ENCODE measurements at regions not wholly inside any gene's neighbourhood (a gene's known extent, or its start where the extent isn't known, plus 50 kb on each side); places are given as distances from the start of the nearest gene placed in this dataset.

DNA sequence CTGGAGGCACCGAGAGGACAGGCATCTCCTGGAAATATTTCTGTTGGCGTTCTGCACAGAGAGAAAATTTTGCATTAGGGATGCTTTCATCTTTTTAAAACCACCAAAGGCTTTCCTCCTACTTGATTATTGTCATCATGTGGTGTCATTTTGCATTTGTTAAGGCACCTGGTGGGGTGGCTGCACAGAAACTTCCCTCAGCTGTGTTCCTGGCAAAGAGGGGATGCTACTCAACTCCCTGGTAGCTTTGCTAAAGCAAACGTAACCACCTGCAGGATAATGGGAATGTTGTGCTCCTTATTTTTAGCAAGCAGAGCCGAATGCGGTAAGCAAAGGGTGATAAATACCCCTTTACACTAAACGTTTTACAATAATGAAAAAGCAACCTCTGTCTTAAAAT lies 229.8 kb downstream of the STIM2 start:
- H3K4me1 Mint-ChIP-seq, result peaks cover 62% of the 10 kb centered on the region

More for the DNA sequence above, 229.8 kb downstream of the STIM2 start:
- H3K27me3 Mint-ChIP-seq (ENCODE audit: insufficient read depth, low read depth, poor library complexity), result peaks cover 5% of the 10 kb centered on the region
- no peak for TF ChIP-seq CREB1 (CRISPR knock-in tag; IDR thresholded peaks at IDR 0.05; ENCODE audit: low read depth)
- TF ChIP-seq, protein P1, sequence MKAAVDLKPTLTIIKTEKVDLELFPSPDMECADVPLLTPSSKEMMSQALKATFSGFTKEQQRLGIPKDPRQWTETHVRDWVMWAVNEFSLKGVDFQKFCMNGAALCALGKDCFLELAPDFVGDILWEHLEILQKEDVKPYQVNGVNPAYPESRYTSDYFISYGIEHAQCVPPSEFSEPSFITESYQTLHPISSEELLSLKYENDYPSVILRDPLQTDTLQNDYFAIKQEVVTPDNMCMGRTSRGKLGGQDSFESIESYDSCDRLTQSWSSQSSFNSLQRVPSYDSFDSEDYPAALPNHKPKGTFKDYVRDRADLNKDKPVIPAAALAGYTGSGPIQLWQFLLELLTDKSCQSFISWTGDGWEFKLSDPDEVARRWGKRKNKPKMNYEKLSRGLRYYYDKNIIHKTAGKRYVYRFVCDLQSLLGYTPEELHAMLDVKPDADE (IDR thresholded peaks at IDR 0.05), result no peak
- TF ChIP-seq JUNB (IDR thresholded peaks at IDR 0.05; ENCODE audit: unreplicated experiment), result no peak
- TF ChIP-seq, protein P2, sequence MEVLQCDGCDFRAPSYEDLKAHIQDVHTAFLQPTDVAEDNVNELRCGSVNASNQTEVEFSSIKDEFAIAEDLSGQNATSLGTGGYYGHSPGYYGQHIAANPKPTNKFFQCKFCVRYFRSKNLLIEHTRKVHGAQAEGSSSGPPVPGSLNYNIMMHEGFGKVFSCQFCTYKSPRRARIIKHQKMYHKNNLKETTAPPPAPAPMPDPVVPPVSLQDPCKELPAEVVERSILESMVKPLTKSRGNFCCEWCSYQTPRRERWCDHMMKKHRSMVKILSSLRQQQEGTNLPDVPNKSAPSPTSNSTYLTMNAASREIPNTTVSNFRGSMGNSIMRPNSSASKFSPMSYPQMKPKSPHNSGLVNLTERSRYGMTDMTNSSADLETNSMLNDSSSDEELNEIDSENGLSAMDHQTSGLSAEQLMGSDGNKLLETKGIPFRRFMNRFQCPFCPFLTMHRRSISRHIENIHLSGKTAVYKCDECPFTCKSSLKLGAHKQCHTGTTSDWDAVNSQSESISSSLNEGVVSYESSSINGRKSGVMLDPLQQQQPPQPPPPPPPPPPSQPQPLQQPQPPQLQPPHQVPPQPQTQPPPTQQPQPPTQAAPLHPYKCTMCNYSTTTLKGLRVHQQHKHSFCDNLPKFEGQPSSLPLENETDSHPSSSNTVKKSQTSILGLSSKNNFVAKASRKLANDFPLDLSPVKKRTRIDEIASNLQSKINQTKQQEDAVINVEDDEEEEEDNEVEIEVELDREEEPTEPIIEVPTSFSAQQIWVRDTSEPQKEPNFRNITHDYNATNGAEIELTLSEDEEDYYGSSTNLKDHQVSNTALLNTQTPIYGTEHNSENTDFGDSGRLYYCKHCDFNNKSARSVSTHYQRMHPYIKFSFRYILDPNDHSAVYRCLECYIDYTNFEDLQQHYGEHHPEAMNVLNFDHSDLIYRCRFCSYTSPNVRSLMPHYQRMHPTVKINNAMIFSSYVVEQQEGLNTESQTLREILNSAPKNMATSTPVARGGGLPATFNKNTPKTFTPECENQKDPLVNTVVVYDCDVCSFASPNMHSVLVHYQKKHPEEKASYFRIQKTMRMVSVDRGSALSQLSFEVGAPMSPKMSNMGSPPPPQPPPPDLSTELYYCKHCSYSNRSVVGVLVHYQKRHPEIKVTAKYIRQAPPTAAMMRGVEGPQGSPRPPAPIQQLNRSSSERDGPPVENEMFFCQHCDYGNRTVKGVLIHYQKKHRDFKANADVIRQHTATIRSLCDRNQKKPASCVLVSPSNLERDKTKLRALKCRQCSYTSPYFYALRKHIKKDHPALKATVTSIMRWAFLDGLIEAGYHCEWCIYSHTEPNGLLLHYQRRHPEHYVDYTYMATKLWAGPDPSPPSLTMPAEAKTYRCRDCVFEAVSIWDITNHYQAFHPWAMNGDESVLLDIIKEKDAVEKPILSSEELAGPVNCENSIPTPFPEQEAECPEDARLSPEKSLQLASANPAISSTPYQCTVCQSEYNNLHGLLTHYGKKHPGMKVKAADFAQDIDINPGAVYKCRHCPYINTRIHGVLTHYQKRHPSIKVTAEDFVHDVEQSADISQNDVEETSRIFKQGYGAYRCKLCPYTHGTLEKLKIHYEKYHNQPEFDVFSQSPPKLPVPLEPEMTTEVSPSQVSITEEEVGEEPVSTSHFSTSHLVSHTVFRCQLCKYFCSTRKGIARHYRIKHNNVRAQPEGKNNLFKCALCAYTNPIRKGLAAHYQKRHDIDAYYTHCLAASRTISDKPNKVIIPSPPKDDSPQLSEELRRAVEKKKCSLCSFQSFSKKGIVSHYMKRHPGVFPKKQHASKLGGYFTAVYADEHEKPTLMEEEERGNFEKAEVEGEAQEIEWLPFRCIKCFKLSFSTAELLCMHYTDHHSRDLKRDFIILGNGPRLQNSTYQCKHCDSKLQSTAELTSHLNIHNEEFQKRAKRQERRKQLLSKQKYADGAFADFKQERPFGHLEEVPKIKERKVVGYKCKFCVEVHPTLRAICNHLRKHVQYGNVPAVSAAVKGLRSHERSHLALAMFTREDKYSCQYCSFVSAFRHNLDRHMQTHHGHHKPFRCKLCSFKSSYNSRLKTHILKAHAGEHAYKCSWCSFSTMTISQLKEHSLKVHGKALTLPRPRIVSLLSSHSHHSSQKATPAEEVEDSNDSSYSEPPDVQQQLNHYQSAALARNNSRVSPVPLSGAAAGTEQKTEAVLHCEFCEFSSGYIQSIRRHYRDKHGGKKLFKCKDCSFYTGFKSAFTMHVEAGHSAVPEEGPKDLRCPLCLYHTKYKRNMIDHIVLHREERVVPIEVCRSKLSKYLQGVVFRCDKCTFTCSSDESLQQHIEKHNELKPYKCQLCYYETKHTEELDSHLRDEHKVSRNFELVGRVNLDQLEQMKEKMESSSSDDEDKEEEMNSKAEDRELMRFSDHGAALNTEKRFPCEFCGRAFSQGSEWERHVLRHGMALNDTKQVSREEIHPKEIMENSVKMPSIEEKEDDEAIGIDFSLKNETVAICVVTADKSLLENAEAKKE (CRISPR knock-in tag; IDR thresholded peaks at IDR 0.05), result peak; percentile 60
- no peak for TF ChIP-seq NANOG (IDR thresholded peaks at IDR 0.05; ENCODE audit: borderline replicate concordance)
- no peak for TF ChIP-seq EZH2 (IDR thresholded peaks at IDR 0.05; ENCODE audit: low read depth, unreplicated experiment)
- Histone ChIP-seq H3K4me1 (ENCODE audit: insufficient read depth) (peaks cover 51% of the 10 kb centered on the region), H3F3A (replicated peaks; ENCODE audit: low read depth) (0 out of 2 replicates have a peak, but pooled peaks cover 5% of the 10 kb centered on the region), H3K4me3 (0 out of 2 replicates have a peak overlapping the region, but pooled peaks have one; percentile 16), H3K79me2 (replicated peaks; ENCODE audit: insufficient read depth) (no peaks in the 10 kb centered on the region), H3K27me3 (ENCODE audit: insufficient read depth) (no peaks in the 10 kb centered on the region), H3K36me3 (ENCODE audit: insufficient read depth) (no peaks in the 10 kb centered on the region), H4K20me1 (replicated peaks; ENCODE audit: insufficient read depth) (no peaks in the 10 kb centered on the region), H3K4me2 (peak overlapping the region; percentile 68), H3K27ac (ENCODE audit: low read depth) (no peak overlapping the region), H2AFZ (no peak overlapping the region), H3K9me2 (ENCODE audit: insufficient read depth) (peaks cover 20% of the 10 kb centered on the region)
- H3K27ac Mint-ChIP-seq, result no peak overlapping the region
- no peaks in the 10 kb centered on the region for H3K36me3 Mint-ChIP-seq (ENCODE audit: low read depth)
- peak; percentile 74 for ATAC-seq
- DNase-seq (ENCODE audit: low spot score), result peak; percentile 37
- 0 out of 3 replicates have a peak overlapping the region, but pooled peaks have one; percentile 19 for H3K4me3 Mint-ChIP-seq
- H3K9me3 Mint-ChIP-seq, result no peaks in the 10 kb centered on the region
